ENCODE measurements at regions not wholly inside any gene's neighbourhood (a gene's known extent, or its start where the extent isn't known, plus 50 kb on each side); places are given as distances from the start of the nearest gene placed in this dataset.

DNA sequence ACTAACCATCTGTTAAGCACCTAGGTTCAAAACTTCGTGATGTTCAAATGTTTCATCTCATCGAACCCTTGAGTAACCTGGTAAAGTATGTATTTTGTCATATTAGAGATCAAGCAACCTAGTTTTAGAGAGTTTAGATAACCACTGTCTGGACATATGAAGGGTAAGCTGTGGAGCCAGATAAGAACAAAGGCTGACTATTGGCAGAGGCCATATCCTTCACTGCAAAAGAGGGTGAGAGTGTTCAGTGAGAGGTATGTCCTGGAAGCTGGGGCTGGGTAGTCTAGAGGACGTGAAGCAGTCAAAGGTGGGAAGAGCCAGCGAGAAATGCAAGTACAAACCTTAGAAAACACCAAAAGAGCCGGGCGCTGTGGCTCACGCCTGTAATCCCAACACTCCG lies 573.1 kb upstream of the KLF4 start:
- Mint-ChIP-seq H3K9me3 (ENCODE audit: unreplicated experiment) (no peaks in the 10 kb centered on the region), H3K27me3 (ENCODE audit: low read depth, unreplicated experiment) (peaks cover 9% of the 10 kb centered on the region), H3K36me3 (ENCODE audit: low read depth, unreplicated experiment) (no peaks in the 10 kb centered on the region), H3K4me1 (ENCODE audit: low read depth, unreplicated experiment) (peaks cover 5% of the 10 kb centered on the region), H3K27ac (ENCODE audit: unreplicated experiment) (no peak overlapping the region), H3K4me3 (ENCODE audit: unreplicated experiment) (no peak overlapping the region)
- H3K4me2 ChIP-seq (ENCODE audit: low read length), result no peak overlapping the region
- H4K20me1 ChIP-seq (ENCODE audit: insufficient read depth, low read length), result no peaks in the 10 kb centered on the region
- no peak overlapping the region for H2AFZ ChIP-seq (ENCODE audit: low read depth, low read length)
- no peak for FAIRE-seq
- no peak overlapping the region for H3K27ac ChIP-seq (ENCODE audit: low read depth, low read length)
- no peaks in the 10 kb centered on the region for H3K79me2 ChIP-seq (ENCODE audit: insufficient read depth, low read length)
- H3K27me3 ChIP-seq (ENCODE audit: insufficient read depth, low read length), result no peaks in the 10 kb centered on the region
- DNase-seq (ENCODE audit: low read depth), result no peak
- no peak for TF ChIP-seq EZH2 (IDR thresholded peaks at IDR 0.05; ENCODE audit: insufficient read depth, low read length)
- TF ChIP-seq, protein P1, sequence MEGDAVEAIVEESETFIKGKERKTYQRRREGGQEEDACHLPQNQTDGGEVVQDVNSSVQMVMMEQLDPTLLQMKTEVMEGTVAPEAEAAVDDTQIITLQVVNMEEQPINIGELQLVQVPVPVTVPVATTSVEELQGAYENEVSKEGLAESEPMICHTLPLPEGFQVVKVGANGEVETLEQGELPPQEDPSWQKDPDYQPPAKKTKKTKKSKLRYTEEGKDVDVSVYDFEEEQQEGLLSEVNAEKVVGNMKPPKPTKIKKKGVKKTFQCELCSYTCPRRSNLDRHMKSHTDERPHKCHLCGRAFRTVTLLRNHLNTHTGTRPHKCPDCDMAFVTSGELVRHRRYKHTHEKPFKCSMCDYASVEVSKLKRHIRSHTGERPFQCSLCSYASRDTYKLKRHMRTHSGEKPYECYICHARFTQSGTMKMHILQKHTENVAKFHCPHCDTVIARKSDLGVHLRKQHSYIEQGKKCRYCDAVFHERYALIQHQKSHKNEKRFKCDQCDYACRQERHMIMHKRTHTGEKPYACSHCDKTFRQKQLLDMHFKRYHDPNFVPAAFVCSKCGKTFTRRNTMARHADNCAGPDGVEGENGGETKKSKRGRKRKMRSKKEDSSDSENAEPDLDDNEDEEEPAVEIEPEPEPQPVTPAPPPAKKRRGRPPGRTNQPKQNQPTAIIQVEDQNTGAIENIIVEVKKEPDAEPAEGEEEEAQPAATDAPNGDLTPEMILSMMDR (IDR thresholded peaks at IDR 0.05; ENCODE audit: insufficient read depth, low read depth, low read length), result no peak
- no peaks in the 10 kb centered on the region for H3K36me3 ChIP-seq (ENCODE audit: insufficient read depth, low read length)
- peaks cover 7% of the 10 kb centered on the region for H3K4me1 ChIP-seq (ENCODE audit: insufficient read depth, low read length)
- no peaks in the 10 kb centered on the region for H3K9me3 ChIP-seq (ENCODE audit: insufficient read depth, low read depth, low read length)
- no peak overlapping the region for H3K4me3 ChIP-seq (ENCODE audit: insufficient read depth, low read depth, low read length)
- no peak overlapping the region for H3K9ac ChIP-seq (ENCODE audit: low read length)

DNA sequence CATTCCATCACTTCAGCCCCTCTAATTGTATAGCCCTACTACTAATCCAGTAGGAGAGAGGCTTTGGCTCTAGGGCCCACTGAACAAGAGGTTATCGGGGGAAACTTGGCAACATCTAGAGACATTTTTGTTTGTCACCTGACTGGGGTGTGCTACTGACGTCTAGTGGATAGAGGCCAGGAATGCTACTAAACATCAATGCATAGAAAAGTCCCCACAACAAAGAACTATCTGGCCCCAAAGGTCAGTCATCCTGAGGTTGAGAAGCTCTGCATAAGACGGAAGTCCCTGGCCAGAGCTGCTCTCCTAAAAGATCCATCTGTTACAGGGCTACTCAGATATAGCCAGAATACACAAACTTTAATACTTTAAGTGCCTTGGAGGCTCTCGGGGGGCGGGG lies 570.6 kb upstream of the KLF4 start:
- no peak for FAIRE-seq
- H3K4me1 Mint-ChIP-seq (ENCODE audit: low read depth, unreplicated experiment), result peaks cover 9% of the 10 kb centered on the region

More for the DNA sequence above, 570.6 kb upstream of the KLF4 start:
- H3K27me3 ChIP-seq (ENCODE audit: insufficient read depth, low read length), result no peaks in the 10 kb centered on the region
- no peak overlapping the region for H3K4me3 Mint-ChIP-seq (ENCODE audit: unreplicated experiment)
- no peak overlapping the region for H3K9ac ChIP-seq (ENCODE audit: low read length)
- no peak overlapping the region for H2AFZ ChIP-seq (ENCODE audit: low read depth, low read length)
- no peak overlapping the region for H3K27ac Mint-ChIP-seq (ENCODE audit: unreplicated experiment)
- H3K36me3 Mint-ChIP-seq (ENCODE audit: low read depth, unreplicated experiment), result no peaks in the 10 kb centered on the region
- H3K9me3 ChIP-seq (ENCODE audit: insufficient read depth, low read depth, low read length), result no peaks in the 10 kb centered on the region
- no peak overlapping the region for H3K4me3 ChIP-seq (ENCODE audit: insufficient read depth, low read depth, low read length)
- no peak for DNase-seq (ENCODE audit: low read depth)
- TF ChIP-seq EZH2 (IDR thresholded peaks at IDR 0.05; ENCODE audit: insufficient read depth, low read length), result no peak
- TF ChIP-seq, protein P1 (IDR thresholded peaks at IDR 0.05; ENCODE audit: insufficient read depth, low read depth, low read length), result no peak
- no peaks in the 10 kb centered on the region for H3K79me2 ChIP-seq (ENCODE audit: insufficient read depth, low read length)
- no peaks in the 10 kb centered on the region for H4K20me1 ChIP-seq (ENCODE audit: insufficient read depth, low read length)
- peaks cover 9% of the 10 kb centered on the region for H3K27me3 Mint-ChIP-seq (ENCODE audit: low read depth, unreplicated experiment)
- H3K4me1 ChIP-seq (ENCODE audit: insufficient read depth, low read length), result peaks cover 24% of the 10 kb centered on the region
- no peak overlapping the region for H3K27ac ChIP-seq (ENCODE audit: low read depth, low read length)
- H3K9me3 Mint-ChIP-seq (ENCODE audit: unreplicated experiment), result no peaks in the 10 kb centered on the region
- no peak overlapping the region for H3K4me2 ChIP-seq (ENCODE audit: low read length)
- no peaks in the 10 kb centered on the region for H3K36me3 ChIP-seq (ENCODE audit: insufficient read depth, low read length)

Data from astrocyte (in vitro differentiated cells and primary cell).